Activated B cell treated with CpG ODN at 0.5 μM for 24 hours (primary cell): ENCODE measurements at regions not wholly inside any gene's neighbourhood (a gene's known extent, or its start where the extent isn't known, plus 50 kb on each side); places are given as distances from the start of the nearest gene placed in this dataset.
"Not testable (repeated sequence)": the region's sequence is repeated elsewhere in the genome, so short reads cannot be mapped to it uniquely, and the experiment has no call there.

Experiments used
- ATAC-seq: fragments of 200-7000 bp; cut with Tn5 transposase; one replicate; pipeline ENCODE4 v1.10.0; 2021; ENCODE audit warnings: low read depth, mild to moderate bottlenecking, moderate library complexity
- CTCF ChIA-PET: fragments of 350-600 bp; sonication (Branson Sonifier 250); formaldehyde crosslinking; loops from one replicate; lab custom pipeline; 2021; ENCODE audit warnings: antibody characterized with exemption; lab: Charles Lee
- POLR2A ChIA-PET: fragments of 350-600 bp; sonication (Branson Sonifier 250); formaldehyde crosslinking; loops from one replicate; lab custom pipeline; 2021; ENCODE audit warnings: antibody characterized with exemption; lab: Charles Lee
- DNase-seq: peaks from one replicate; pipeline ENCODE4 v3.0.0; 2022
- H3K27ac Mint-ChIP-seq: one replicate; pipeline ENCODE4 v1.8.0; 2020; ENCODE audit warnings: mixed read lengths
- H3K27me3 Mint-ChIP-seq: one replicate; pipeline ENCODE4 v1.8.0; 2021; ENCODE audit warnings: mixed read lengths
- H3K36me3 Mint-ChIP-seq: one replicate; pipeline ENCODE4 v1.8.0; 2021; ENCODE audit warnings: low read depth, mixed read lengths
- H3K4me1 Mint-ChIP-seq: one replicate; pipeline ENCODE4 v1.8.0; 2021; ENCODE audit warnings: mixed read lengths
- H3K4me3 Mint-ChIP-seq: one replicate; pipeline ENCODE4 v1.8.0; 2020; ENCODE audit warnings: mild to moderate bottlenecking, mixed read lengths
- H3K9me3 Mint-ChIP-seq: one replicate; pipeline ENCODE4 v1.8.0; 2020; ENCODE audit warnings: mixed read lengths
- intact Hi-C: fragments of 100-400 bp; cut with micrococcal nuclease; formaldehyde crosslinking; loops from one replicate; pipeline ENCODE4 v1.15.1; 2024
- TF ChIP-seq, protein P1 (sequence below): fragments of 200-600 bp; IDR thresholded peaks from one replicate; pipeline ENCODE4 v1.8.0; 2022; ENCODE audit warnings: antibody characterized with exemption, mild to moderate bottlenecking

DNA sequence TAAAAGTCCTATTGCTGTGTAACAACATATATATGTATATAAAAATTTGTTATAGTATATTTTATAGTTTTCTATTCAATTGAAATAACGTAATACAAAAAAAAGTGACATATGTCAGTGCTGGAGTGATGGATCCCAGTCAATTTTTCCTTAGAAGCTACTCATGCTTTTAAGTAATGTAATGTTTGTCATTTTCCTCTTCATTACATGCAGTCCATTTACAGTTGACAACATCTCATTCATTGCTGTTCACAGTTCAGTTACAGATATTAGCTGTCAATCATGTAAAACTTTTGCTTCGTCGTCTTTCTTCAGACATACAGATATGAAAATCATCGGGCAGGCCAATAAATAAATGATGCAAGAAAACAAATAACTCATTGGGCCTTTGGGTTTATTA is 525.1 kb upstream of the PRR20A start:
- peaks cover 7% of the 10 kb centered on the region for H3K9me3 Mint-ChIP-seq
- CTCF ChIA-PET: no interaction called here
- no peak overlapping the region for H3K27ac Mint-ChIP-seq
- POLR2A ChIA-PET: no interaction called here
- no peak overlapping the region for H3K4me3 Mint-ChIP-seq
- no peaks in the 10 kb centered on the region for H3K36me3 Mint-ChIP-seq
- ATAC-seq (no peak), DNase-seq (no peak)
- intact Hi-C loops: no loop called here
- no peaks in the 10 kb centered on the region for H3K4me1 Mint-ChIP-seq
- TF ChIP-seq, protein P1, sequence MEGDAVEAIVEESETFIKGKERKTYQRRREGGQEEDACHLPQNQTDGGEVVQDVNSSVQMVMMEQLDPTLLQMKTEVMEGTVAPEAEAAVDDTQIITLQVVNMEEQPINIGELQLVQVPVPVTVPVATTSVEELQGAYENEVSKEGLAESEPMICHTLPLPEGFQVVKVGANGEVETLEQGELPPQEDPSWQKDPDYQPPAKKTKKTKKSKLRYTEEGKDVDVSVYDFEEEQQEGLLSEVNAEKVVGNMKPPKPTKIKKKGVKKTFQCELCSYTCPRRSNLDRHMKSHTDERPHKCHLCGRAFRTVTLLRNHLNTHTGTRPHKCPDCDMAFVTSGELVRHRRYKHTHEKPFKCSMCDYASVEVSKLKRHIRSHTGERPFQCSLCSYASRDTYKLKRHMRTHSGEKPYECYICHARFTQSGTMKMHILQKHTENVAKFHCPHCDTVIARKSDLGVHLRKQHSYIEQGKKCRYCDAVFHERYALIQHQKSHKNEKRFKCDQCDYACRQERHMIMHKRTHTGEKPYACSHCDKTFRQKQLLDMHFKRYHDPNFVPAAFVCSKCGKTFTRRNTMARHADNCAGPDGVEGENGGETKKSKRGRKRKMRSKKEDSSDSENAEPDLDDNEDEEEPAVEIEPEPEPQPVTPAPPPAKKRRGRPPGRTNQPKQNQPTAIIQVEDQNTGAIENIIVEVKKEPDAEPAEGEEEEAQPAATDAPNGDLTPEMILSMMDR: no peak
- H3K27me3 Mint-ChIP-seq: no peaks in the 10 kb centered on the region

DNA sequence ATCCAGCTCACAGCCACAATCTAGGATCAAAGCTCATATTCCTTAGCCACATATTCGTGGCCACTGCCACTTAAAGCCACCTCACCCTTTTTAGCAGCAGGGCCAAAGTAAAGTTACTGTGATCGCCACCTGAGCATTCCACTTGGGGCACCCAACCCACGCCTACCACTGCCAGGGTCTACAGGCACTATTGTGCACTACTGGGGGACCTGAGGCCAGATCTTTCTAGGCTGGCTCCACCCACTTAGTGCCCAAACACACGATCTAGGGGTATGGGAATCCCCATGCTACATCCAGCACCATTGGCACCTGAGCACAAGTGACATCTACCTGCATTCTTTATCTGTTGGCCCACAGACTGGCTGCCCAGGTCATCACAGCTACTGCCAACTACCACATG is 517.9 kb upstream of the PRR20A start:
- H3K27ac Mint-ChIP-seq: no peak overlapping the region
- intact Hi-C loops: no loop called here
- no peak overlapping the region for H3K4me3 Mint-ChIP-seq
- H3K27me3 Mint-ChIP-seq: no peaks in the 10 kb centered on the region
- ChIA-PET CTCF (no interaction called here), POLR2A (no interaction called here)
- DNase-seq: no peak
- peaks cover 19% of the 10 kb centered on the region for H3K9me3 Mint-ChIP-seq
- TF ChIP-seq, protein P1: no peak
- H3K36me3 Mint-ChIP-seq: no peaks in the 10 kb centered on the region
- H3K4me1 Mint-ChIP-seq: no peaks in the 10 kb centered on the region
- no peak for ATAC-seq

DNA sequence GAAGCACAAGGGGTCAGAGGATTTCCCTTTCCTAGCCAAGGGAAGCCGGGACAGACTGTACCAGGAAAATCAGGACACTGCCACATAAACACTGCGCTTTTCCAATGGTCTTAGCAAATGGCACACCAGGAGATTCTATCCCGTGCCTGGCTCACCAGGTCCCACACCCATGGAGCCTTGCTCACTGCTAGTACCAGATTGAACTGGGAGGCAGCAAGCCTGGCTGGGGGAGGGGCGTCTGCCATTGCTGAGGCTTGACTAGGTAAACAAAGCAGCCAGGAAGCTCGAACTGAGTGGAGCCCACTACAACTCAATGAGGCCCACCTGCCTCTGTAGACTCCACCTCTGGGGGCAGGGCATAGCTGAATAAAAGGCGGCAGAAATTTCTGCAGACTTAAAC is 511.8 kb upstream of the PRR20A start:
- H3K4me3 Mint-ChIP-seq, H3K4me1 Mint-ChIP-seq, intact Hi-C loops, H3K27me3 Mint-ChIP-seq, H3K27ac Mint-ChIP-seq, ATAC-seq, POLR2A ChIA-PET, CTCF ChIA-PET, DNase-seq, H3K36me3 Mint-ChIP-seq: not testable (repeated sequence)
- peaks cover 45% of the 10 kb centered on the region for H3K9me3 Mint-ChIP-seq

DNA sequence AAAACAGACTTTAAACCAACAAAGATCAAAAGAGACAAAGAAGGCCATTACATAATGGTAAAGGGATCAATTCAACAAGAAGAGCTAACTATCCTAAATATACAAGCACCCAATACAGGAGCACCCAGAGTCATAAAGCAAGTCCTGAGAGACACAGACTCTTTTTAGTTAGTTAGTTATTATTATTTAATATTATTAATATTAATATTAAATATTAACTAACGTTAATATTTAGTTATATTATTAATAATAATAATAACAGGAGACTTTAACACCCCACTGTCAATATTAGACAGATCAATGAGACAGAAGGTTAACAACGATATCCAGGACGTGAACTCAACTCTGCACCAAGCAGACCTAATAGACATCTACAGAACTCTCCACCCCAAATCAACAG is 509.7 kb upstream of the PRR20A start:
- intact Hi-C loops, POLR2A ChIA-PET, H3K4me1 Mint-ChIP-seq, H3K4me3 Mint-ChIP-seq, DNase-seq, H3K27me3 Mint-ChIP-seq, H3K36me3 Mint-ChIP-seq, CTCF ChIA-PET, ATAC-seq, H3K27ac Mint-ChIP-seq: not testable (repeated sequence)
- peaks cover 35% of the 10 kb centered on the region for H3K9me3 Mint-ChIP-seq

DNA sequence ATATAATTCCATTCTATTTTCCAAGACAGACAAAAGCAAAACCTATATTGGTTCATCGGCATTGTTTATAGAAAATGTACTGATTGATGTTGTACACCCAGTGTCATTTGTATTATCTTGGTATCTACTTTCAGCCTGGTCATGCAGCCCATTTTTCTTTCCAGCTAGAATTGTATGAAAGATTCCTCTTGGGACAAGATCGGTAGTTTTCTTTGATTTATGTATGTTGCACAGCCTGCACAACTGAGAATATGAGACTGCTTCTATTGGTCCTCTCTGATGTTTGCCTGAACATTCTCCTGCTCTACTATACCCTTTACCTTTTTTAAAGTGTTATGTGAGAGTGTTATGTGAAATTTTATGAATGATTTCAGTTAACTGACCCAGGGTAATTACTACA is 487.7 kb upstream of the PRR20A start:
- Mint-ChIP-seq H3K27me3 (no peaks in the 10 kb centered on the region), H3K27ac (no peak overlapping the region), H3K4me1 (no peaks in the 10 kb centered on the region), H3K36me3 (no peaks in the 10 kb centered on the region), H3K4me3 (no peak overlapping the region), H3K9me3 (peaks cover 6% of the 10 kb centered on the region)
- ATAC-seq (no peak), DNase-seq (no peak)
- POLR2A ChIA-PET: no interaction called here
- intact Hi-C loops: no loop called here
- CTCF ChIA-PET: no interaction called here
- TF ChIP-seq, protein P1: no peak

DNA sequence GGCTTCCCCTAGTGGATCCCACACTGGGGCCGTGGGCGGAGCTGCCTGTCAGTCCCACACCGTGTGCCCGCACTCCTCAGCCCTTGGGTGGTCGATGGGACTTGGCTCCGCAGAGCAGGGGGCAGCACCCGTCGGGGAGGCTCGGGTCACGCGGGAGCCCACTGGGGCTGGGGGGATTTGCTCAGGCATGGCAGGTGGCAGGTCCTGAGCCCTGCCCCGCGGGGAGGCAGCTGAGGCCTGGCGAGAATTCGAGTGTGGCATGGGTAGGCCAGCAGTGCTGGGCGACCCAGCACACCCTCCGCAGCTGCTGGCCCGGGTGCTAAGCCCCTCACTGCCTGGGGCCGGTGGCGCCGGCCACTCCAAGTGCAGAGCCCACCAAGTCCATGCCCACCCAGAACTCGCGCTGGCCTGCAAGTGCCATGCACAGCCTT is 481.7 kb upstream of the PRR20A start:
- DNase-seq (no peak), ATAC-seq (no peak)
- Mint-ChIP-seq H3K4me3 (no peak overlapping the region), H3K27me3 (no peaks in the 10 kb centered on the region), H3K4me1 (no peaks in the 10 kb centered on the region), H3K27ac (no peak overlapping the region), H3K36me3 (no peaks in the 10 kb centered on the region), H3K9me3 (peaks cover 11% of the 10 kb centered on the region)
- TF ChIP-seq, protein P1: no peak
- POLR2A ChIA-PET: no interaction called here
- CTCF ChIA-PET: no interaction called here
- intact Hi-C loops: no loop called here
